HUES64 (cell line): ENCODE measurements at regions not wholly inside any gene's neighbourhood (a gene's known extent, or its start where the extent isn't known, plus 50 kb on each side); places are given as distances from the start of the nearest gene placed in this dataset.

Experiments used
- H3K27ac ChIP-seq: 2 replicates; pipeline ENCODE4 v1.7.0; 2013; ENCODE audit warnings: low read depth, low read length, inconsistent platforms
- H3K27me3 ChIP-seq: 2 replicates; pipeline ENCODE4 v1.6.1; 2013; ENCODE audit warnings: mild to moderate bottlenecking, low read length; ENCODE audit not compliant: insufficient read depth
- H3K36me3 ChIP-seq: 2 replicates; pipeline ENCODE4 v1.6.1; 2013; ENCODE audit warnings: mild to moderate bottlenecking, low read length; ENCODE audit not compliant: insufficient read depth
- H3K4me1 ChIP-seq: 2 replicates; pipeline ENCODE4 v1.6.1; 2013; ENCODE audit warnings: mild to moderate bottlenecking, low read length, moderate library complexity; ENCODE audit not compliant: insufficient read depth
- H3K4me3 ChIP-seq: 2 replicates; pipeline ENCODE4 v1.5.1; 2013; ENCODE audit warnings: mild to moderate bottlenecking, low read length, moderate library complexity
- H3K9ac ChIP-seq: 2 replicates; pipeline ENCODE4 v1.6.1; 2013; ENCODE audit warnings: mild to moderate bottlenecking, low read depth, low read length
- H3K9me3 ChIP-seq: 2 replicates; pipeline ENCODE4 v1.6.1; 2013; ENCODE audit warnings: low read depth, low read length; ENCODE audit not compliant: insufficient read depth
- WGBS: fragments of 150-250, 120-280 bp; methylation state at CpG from one replicate; pipeline ENCODE4 v1.1.7; 2013; ENCODE audit warnings: missing lambda C conversion rate; 5-methylcytosine and 5-hydroxymethylcytosine counted together

DNA sequence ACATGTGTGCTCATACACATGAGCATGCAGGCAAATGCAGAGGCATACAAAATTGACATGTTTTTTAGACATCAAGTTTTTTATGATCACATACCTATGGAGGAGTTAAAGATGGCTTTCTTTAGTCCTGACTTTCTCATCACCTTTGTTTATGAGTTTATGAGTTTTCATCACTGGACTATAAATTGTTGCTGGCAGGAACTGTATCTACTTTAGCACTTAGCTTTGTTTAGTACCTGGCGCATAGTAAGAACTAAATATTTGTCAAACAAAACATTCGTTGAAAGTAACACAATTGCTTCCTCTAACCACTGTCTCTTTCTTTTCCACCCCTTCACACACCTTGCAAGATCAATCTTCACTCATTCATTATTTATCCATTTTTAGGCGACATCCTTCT is 182.6 kb downstream of the SUCNR1 start:
- Histone ChIP-seq H3K27me3 (no peaks in the 10 kb centered on the region), H3K9ac (no peak overlapping the region), H3K9me3 (no peaks in the 10 kb centered on the region), H3K4me3 (no peak overlapping the region), H3K36me3 (no peaks in the 10 kb centered on the region), H3K27ac (no peak overlapping the region), H3K4me1 (peaks cover 7% of the 10 kb centered on the region)
- WGBS: 96% methylated on average over 3 of the region's 3 CpGs

DNA sequence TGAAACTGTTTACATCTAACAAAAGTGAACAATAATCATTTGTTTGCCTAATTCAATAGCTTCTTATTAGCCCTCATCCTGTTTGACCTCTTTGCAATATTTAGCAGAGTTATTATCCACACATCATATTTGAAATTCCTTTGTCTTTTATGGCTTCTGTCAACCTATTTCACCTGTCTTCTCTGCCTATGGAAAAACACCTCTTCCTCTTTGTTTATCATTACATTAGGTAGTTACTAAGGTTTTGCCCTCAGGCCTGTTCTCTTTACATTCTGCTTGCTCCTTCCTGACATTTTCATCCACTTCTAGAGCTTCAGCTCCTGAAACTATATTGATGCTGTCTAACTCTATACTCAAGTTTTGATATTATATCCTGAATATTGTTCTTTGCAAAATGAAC is 183.0 kb downstream of the SUCNR1 start:
- Histone ChIP-seq H3K36me3 (no peaks in the 10 kb centered on the region), H3K4me3 (no peak overlapping the region), H3K9ac (no peak overlapping the region), H3K9me3 (no peaks in the 10 kb centered on the region), H3K4me1 (peaks cover 11% of the 10 kb centered on the region), H3K27ac (no peak overlapping the region), H3K27me3 (no peaks in the 10 kb centered on the region)

DNA sequence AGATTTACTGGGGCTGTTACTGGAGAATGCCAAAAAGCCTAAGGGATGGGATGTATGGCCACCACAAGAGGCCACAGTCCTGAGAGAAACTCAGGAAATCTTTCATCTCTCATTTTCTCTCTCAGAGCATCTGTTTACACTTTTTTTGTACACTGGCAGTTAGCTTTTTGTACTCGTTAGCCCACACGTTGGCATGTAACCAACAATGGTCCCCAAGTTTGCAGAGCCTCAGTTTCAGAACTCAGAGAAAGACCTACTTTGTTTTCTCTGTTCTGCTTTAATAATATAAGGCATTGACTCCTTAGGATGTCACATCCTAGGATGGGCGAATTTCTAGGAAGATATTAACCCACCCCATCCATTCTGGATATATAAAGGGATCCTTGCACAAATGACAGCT is 183.5 kb downstream of the SUCNR1 start:
- Histone ChIP-seq H3K9me3 (no peaks in the 10 kb centered on the region), H3K36me3 (no peaks in the 10 kb centered on the region), H3K27ac (no peak overlapping the region), H3K4me1 (peaks cover 12% of the 10 kb centered on the region), H3K4me3 (no peak overlapping the region), H3K9ac (no peak overlapping the region), H3K27me3 (no peaks in the 10 kb centered on the region)
- WGBS: 97% methylated on average over 2 of the region's 3 CpGs

DNA sequence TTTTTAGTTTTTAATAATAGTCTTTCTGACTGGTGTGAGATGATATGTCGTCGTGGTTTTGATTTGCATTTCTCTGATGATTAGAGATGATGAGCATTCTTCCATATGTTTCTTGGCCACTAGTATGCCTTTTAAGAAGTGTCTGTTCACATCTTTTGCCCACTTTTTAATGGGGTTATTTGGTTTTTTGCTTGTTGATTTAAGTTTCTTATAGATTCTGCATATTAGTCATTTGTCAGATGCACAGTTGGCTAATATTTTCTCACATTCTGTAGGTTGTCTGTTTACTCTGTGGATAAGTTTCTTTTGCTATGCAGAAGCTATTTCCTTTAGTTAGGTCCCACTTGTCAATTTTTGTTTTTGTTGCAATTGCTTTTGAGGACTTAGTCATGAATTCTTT is 185.4 kb downstream of the SUCNR1 start:
- Histone ChIP-seq H3K9me3 (no peaks in the 10 kb centered on the region), H3K4me1 (peaks cover 12% of the 10 kb centered on the region), H3K27ac (no peak overlapping the region), H3K27me3 (no peaks in the 10 kb centered on the region), H3K9ac (no peak overlapping the region), H3K36me3 (no peaks in the 10 kb centered on the region), H3K4me3 (no peak overlapping the region)
- 94% methylated on average over 2 of the region's 2 CpGs for WGBS

DNA sequence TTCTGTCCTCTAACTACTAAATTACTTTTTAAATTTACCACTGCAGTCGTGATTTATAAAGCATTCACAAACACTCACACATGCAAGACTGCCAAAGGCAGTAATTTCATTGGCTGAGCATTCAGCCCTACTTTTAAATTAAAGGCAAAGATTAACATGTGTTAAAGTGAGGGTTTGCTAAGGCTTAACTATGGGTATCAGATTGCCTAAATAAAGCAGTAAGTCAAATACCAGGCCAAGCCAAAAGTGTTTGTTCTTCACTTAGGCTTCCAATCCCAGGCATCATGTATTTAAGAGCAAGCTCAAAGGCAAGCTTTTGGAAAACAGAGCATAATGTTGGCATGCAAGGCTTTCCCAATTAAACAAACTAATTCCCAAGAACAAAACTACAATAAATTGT is 187.3 kb downstream of the SUCNR1 start:
- Histone ChIP-seq H3K4me1 (peaks cover 12% of the 10 kb centered on the region), H3K4me3 (no peak overlapping the region), H3K27me3 (no peaks in the 10 kb centered on the region), H3K9me3 (no peaks in the 10 kb centered on the region), H3K27ac (no peak overlapping the region), H3K9ac (no peak overlapping the region), H3K36me3 (no peaks in the 10 kb centered on the region)
- WGBS: 54% methylated on average over 1 of the region's 1 CpG

DNA sequence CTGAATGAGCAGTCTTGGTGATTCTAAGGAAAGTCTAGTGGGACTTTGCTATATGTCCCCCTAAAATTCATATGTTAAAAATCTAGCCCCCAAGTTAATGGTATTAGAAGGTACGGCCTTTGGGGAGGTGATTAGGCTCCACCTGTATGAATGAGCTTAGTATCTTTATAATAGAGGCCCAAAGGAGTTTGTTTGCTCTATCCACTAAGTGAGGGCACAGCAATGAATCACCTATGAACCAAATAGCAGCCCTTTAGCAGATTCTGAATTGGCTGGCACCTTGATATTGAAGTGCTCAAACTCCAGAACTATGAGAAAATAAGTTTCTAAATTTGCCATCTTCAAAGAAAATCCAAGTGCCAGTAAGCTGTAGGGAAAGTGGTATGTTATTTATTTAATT is 187.9 kb downstream of the SUCNR1 start:
- no peak overlapping the region for H3K4me3 ChIP-seq
- 100% methylated on average over 1 of the region's 1 CpG for WGBS
- H3K27ac ChIP-seq: no peak overlapping the region; the same call in 1 of the 2 replicates
- H3K36me3 ChIP-seq: no peaks in the 10 kb centered on the region
- H3K9me3 ChIP-seq: no peaks in the 10 kb centered on the region
- H3K9ac ChIP-seq: no peak overlapping the region
- no peaks in the 10 kb centered on the region for H3K27me3 ChIP-seq
- peaks cover 12% of the 10 kb centered on the region for H3K4me1 ChIP-seq

DNA sequence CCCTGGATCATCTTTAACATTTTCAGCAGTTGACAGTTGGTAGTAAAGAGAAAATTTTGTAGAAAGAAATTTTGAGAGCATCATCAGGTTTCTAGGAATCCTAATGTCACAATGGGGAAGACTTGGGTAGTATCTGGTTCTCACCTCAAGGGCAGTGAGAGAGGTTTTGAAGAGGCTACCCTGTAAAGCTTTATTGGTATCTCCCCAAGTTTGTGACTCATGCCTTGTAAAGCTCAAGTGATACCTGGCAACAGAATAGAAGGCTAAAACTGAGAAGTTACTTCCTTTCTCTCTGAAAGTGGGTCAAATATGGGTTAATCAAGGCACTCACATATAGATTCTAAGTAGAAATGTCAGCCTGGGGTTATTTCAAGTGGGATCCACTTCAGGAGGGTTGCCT is 196.4 kb downstream of the SUCNR1 start:
- no peak overlapping the region for H3K4me3 ChIP-seq
- H3K27me3 ChIP-seq: no peaks in the 10 kb centered on the region
- no peaks in the 10 kb centered on the region for H3K9me3 ChIP-seq
- no peaks in the 10 kb centered on the region for H3K4me1 ChIP-seq
- H3K9ac ChIP-seq: no peak overlapping the region
- no peaks in the 10 kb centered on the region for H3K36me3 ChIP-seq
- no peak overlapping the region for H3K27ac ChIP-seq

DNA sequence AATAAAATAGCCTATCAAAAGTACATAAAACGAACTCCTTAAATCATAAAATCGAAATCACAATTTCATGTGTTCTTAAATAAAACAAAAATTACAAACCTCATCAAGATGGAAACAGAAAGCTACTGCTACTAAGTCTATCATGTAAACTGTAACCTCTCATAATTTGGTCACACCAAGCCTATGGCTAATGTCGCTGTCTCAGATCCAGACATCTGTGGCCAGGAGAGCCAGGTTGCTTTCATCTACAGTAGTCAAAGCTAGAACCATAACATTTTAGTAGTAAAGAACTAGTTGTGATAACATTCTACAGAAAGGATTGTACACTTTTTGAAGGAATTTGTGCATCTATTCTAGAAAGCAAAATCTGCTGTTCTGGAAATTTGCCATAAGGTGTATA is 197.4 kb upstream of the MBNL1 start:
- Histone ChIP-seq H3K36me3 (no peaks in the 10 kb centered on the region), H3K27me3 (no peaks in the 10 kb centered on the region), H3K27ac (no peak overlapping the region), H3K9ac (no peak overlapping the region), H3K4me3 (no peak overlapping the region), H3K9me3 (no peaks in the 10 kb centered on the region), H3K4me1 (no peaks in the 10 kb centered on the region)
- WGBS: 93% methylated on average over 3 of the region's 3 CpGs

DNA sequence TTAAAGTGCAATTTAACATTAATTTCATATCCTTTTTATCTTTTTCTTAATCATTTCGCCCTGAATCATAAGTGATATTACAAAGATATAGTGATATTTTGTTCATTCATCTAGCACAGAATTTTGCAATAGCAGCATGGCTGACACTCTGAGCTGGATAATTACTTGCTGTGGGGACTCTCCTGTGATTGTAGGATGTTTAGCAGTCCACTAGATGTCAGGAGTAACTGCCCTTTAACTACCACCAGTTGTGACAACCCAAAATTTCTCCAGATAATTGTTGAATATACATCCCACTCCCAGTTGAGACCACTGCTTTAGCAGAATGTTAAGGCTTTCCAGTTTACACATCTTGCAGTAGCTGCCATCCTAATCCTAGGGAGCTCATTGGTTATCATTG is 196.8 kb upstream of the MBNL1 start:
- Histone ChIP-seq H3K36me3 (no peaks in the 10 kb centered on the region), H3K27me3 (no peaks in the 10 kb centered on the region), H3K4me3 (no peak overlapping the region), H3K4me1 (no peaks in the 10 kb centered on the region), H3K9me3 (no peaks in the 10 kb centered on the region), H3K9ac (no peak overlapping the region), H3K27ac (no peak overlapping the region)
- no CpG with 5 or more reads among the region's 1 CpG for WGBS

DNA sequence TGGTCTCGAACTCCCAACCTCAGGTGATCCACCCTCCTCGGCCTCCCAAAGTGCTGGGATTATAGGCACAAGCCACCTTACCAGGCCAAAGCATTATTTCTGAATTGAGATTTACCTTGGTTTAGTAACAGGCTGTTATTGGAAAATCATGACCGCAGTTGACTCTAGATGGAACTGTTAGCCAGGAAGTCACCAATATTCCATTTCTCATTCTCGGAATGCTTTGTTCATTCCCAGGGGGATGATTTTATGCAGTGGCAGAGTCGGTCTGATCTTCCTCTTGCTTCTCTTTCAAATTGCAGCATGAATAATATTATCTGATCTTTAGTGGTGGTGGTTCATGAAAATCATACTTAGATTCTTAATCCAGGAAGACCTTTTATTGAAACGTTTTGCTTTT is 195.5 kb upstream of the MBNL1 start:
- 96% methylated on average over 4 of the region's 6 CpGs for WGBS
- H3K4me1 ChIP-seq: no peaks in the 10 kb centered on the region

DNA sequence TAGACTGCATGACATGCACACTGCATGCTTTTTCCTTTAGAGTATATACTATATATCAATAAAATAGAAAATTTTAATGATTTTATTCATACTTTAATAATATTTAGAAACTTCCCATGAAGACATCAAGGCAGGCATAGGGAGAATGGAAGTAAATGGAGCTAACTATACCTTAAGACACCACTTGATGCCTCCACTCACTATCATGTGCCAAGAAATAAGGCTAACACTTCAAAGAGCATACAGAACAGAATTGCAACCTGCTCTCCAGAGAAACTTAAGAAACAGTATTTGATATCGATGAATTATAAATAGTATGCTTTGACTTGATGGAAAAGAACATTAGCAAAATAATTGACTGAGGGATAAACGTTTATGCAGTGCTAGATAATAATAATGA is 192.6 kb upstream of the MBNL1 start:
- Histone ChIP-seq H3K9ac (no peak overlapping the region), H3K4me3 (no peak overlapping the region), H3K4me1 (no peaks in the 10 kb centered on the region), H3K36me3 (no peaks in the 10 kb centered on the region), H3K9me3 (0 out of 2 replicates have a peak, but pooled peaks cover 2% of the 10 kb centered on the region), H3K27ac (no peak overlapping the region), H3K27me3 (no peaks in the 10 kb centered on the region)
- WGBS: 93% methylated on average over 2 of the region's 2 CpGs

More for the DNA sequence above, 195.5 kb upstream of the MBNL1 start:
- Histone ChIP-seq H3K36me3 (no peaks in the 10 kb centered on the region), H3K9ac (no peak overlapping the region), H3K9me3 (no peaks in the 10 kb centered on the region), H3K4me3 (no peak overlapping the region), H3K27ac (no peak overlapping the region), H3K27me3 (no peaks in the 10 kb centered on the region)

DNA sequence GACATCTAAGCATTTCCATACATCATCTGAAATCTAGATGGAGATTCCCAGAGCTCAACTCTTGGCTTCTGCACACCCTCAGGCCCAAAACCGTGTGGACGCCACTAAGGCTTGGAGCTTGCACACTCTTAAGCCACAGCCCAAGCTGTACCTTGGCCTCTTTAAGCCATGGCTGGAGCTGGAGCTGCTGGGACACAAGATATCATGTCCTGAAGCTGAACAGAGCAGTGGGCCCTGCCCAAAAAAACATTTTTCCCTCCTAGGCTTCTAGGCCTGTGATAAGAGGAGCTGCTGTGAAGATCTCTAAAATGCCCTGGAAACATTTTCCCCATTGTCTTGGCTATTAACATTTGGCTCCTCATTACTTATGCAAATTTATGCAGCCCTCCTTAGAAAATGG is 188.7 kb upstream of the MBNL1 start:
- no peak overlapping the region for H3K27ac ChIP-seq
- no peak overlapping the region for H3K4me3 ChIP-seq
- H3K36me3 ChIP-seq: no peaks in the 10 kb centered on the region
- H3K4me1 ChIP-seq: peaks cover 15% of the 10 kb centered on the region
- H3K9ac ChIP-seq: no peak overlapping the region
- H3K27me3 ChIP-seq: no peaks in the 10 kb centered on the region
- WGBS: 96% methylated on average over 2 of the region's 2 CpGs
- 0 out of 2 replicates have a peak, but pooled peaks cover 2% of the 10 kb centered on the region for H3K9me3 ChIP-seq
